IMR-90 (cell line): ENCODE measurements at regions not wholly inside any gene's neighbourhood (a gene's known extent, or its start where the extent isn't known, plus 50 kb on each side); places are given as distances from the start of the nearest gene placed in this dataset.
A peak's percentile ranks its signal among the peaks of the same experiment; 100 is the strongest.

Experiments used
- ATAC-seq: fragments of 200-7000 bp; cut with Tn5 transposase; 2 replicates; pipeline ENCODE4 v1.9.1; 2020; ENCODE audit warnings: low read depth, mild to moderate bottlenecking, moderate library complexity
- BruUV-seq: library from RNA; stranded (reverse); fragments of 400-500 nt; replicated peaks from 2 replicates; lab custom pipeline; 2021; lab: Mats Ljungman, UMichigan
- CTCF ChIA-PET: fragments of 300-600 bp; formaldehyde crosslinking; extraction: SDS; loops from one replicate; lab custom pipeline; 2021; ENCODE audit warnings: antibody characterized with exemption; lab: Yijun Ruan, JAX
- POLR2A ChIA-PET: fragments of 300-600 bp; sonication (Branson Sonifier 250); formaldehyde crosslinking; loops from one replicate; lab custom pipeline; 2022; ENCODE audit warnings: antibody characterized with exemption; ENCODE audit not compliant: unreplicated experiment; lab: Charles Lee
- DNase-seq: peaks from one replicate; pipeline ENCODE4 v3.0.0; 2013
- H2AFZ ChIP-seq: replicated peaks from 2 replicates; pipeline ENCODE3; 2013; ENCODE audit warnings: low read length, mild to moderate bottlenecking; ENCODE audit not compliant: poor library complexity
- H2AK5ac ChIP-seq: 2 replicates; pipeline ENCODE4 v1.6.1; 2013; ENCODE audit warnings: low read depth, low read length, inconsistent platforms
- H2AK9ac ChIP-seq: replicated peaks from 2 replicates; pipeline ENCODE3; 2013; ENCODE audit warnings: mild to moderate bottlenecking, low read depth, low read length, moderate library complexity; ENCODE audit not compliant: poor library complexity
- H2BK120ac ChIP-seq: 2 replicates; pipeline ENCODE4 v1.6.1; 2013; ENCODE audit warnings: low read depth, low read length, inconsistent platforms
- H2BK15ac ChIP-seq: 3 replicates; pipeline ENCODE4 v1.6.1; 2013; ENCODE audit warnings: low read depth, low read length, inconsistent platforms
- H2BK20ac ChIP-seq: 2 replicates; pipeline ENCODE4 v1.6.1; 2013; ENCODE audit warnings: low read depth, mild to moderate bottlenecking, inconsistent platforms, low read length, moderate library complexity
- H2BK5ac ChIP-seq: 2 replicates; pipeline ENCODE4 v1.6.1; 2013; ENCODE audit warnings: mild to moderate bottlenecking, low read depth, low read length, inconsistent platforms; ENCODE audit not compliant: poor library complexity, severe bottlenecking
- H3K14ac ChIP-seq: replicated peaks from 2 replicates; pipeline ENCODE4 v1.6.1; 2013; ENCODE audit warnings: low read depth, low read length, inconsistent platforms
- H3K18ac ChIP-seq: 2 replicates; pipeline ENCODE4 v1.6.1; 2013; ENCODE audit warnings: low read depth, low read length, control low read depth
- H3K23ac ChIP-seq: 2 replicates; pipeline ENCODE4 v1.6.1; 2013; ENCODE audit warnings: low read depth, low read length, inconsistent platforms
- H3K27ac ChIP-seq: 2 replicates; pipeline ENCODE4 v1.5.1; 2013; ENCODE audit warnings: mild to moderate bottlenecking, control low read depth, low read length; ENCODE audit not compliant: insufficient read depth
- H3K27me3 ChIP-seq: 2 replicates; pipeline ENCODE4 v1.6.1; 2013; ENCODE audit warnings: low read length; ENCODE audit not compliant: control insufficient read depth, insufficient read depth
- H3K36me3 ChIP-seq: 2 replicates; pipeline ENCODE4 v1.6.1; 2013; ENCODE audit warnings: low read length, mixed read lengths; ENCODE audit not compliant: control insufficient read depth, insufficient read depth
- H3K4ac ChIP-seq: 2 replicates; pipeline ENCODE4 v1.6.1; 2013; ENCODE audit warnings: low read depth, low read length, inconsistent platforms
- H3K4me1 ChIP-seq: 2 replicates; pipeline ENCODE4 v1.6.1; 2013; ENCODE audit warnings: low read length, mixed read lengths; ENCODE audit not compliant: control insufficient read depth, insufficient read depth
- H3K4me2 ChIP-seq: 2 replicates; pipeline ENCODE4 v1.6.1; 2013; ENCODE audit warnings: low read depth, mild to moderate bottlenecking, control low read depth, low read length, moderate library complexity
- H3K4me3 ChIP-seq: 2 replicates; pipeline ENCODE4 v1.5.1; 2013; ENCODE audit warnings: low read depth, mild to moderate bottlenecking, control low read depth, low read length, moderate library complexity; ENCODE audit not compliant: insufficient read depth
- H3K56ac ChIP-seq: 2 replicates; pipeline ENCODE4 v1.6.1; 2013; ENCODE audit warnings: low read length, inconsistent platforms; ENCODE audit not compliant: insufficient read depth; ENCODE audit errors: extremely low read depth
- H3K79me1 ChIP-seq, 2 experiments: 2 replicates each; pipeline ENCODE4 v1.6.1; 2013; ENCODE audit warnings: low read length in 2 of 2, inconsistent platforms in 1 of 2, low read depth in 1 of 2
- H3K9ac ChIP-seq: 2 replicates; pipeline ENCODE4 v1.6.1; 2013; ENCODE audit warnings: low read depth, low read length, control low read depth
- H3K9me1 ChIP-seq: 2 replicates; pipeline ENCODE4 v1.6.1; 2013; ENCODE audit warnings: low read length, inconsistent platforms; ENCODE audit not compliant: insufficient read depth
- H3K9me3 ChIP-seq: 2 replicates; pipeline ENCODE4 v1.6.1; 2013; ENCODE audit warnings: low read length; ENCODE audit not compliant: control insufficient read depth, insufficient read depth
- H4K20me1 ChIP-seq: 2 replicates; pipeline ENCODE4 v1.6.1; 2013; ENCODE audit warnings: low read length, inconsistent platforms; ENCODE audit not compliant: insufficient read depth
- H4K5ac ChIP-seq: 2 replicates; pipeline ENCODE4 v1.6.1; 2013; ENCODE audit warnings: mild to moderate bottlenecking, low read depth, low read length, control low read depth
- H4K8ac ChIP-seq, 2 experiments: 2 replicates each; pipeline ENCODE4 v1.6.1; 2013; ENCODE audit warnings: low read depth in 2 of 2, low read length in 2 of 2, control low read depth in 1 of 2, inconsistent platforms in 1 of 2
- H4K91ac ChIP-seq: 2 replicates; pipeline ENCODE4 v1.6.1; 2013; ENCODE audit warnings: low read depth, low read length, inconsistent platforms; ENCODE audit not compliant: insufficient read depth
- BHLHE40 ChIP-seq: fragments of 150-350 bp; IDR thresholded peaks from 2 replicates; pipeline ENCODE4 v1.6.1; 2016; ENCODE audit warnings: mild to moderate bottlenecking, low read depth, low read length
- CEBPB ChIP-seq: IDR thresholded peaks from 2 replicates; pipeline ENCODE4 v1.6.1; 2012; ENCODE audit warnings: low read depth, low read length, improper control_type of control experiment
- CHD1 ChIP-seq: IDR thresholded peaks from 2 replicates; pipeline ENCODE4 v1.6.1; 2012; ENCODE audit warnings: low read depth, low read length, improper control_type of control experiment
- CTCF ChIP-seq: conservative IDR thresholded peaks from 2 replicates; pipeline ENCODE4 v1.5.1; 2012; ENCODE audit warnings: mild to moderate bottlenecking, low read depth, low read length, improper control_type of control experiment
- ELK1 ChIP-seq: fragments of 150-350 bp; IDR thresholded peaks from 2 replicates; pipeline ENCODE4 v1.6.1; 2016; ENCODE audit warnings: low read depth, mild to moderate bottlenecking, low read length, moderate library complexity, borderline replicate concordance
- FOS ChIP-seq: fragments of 150-350 bp; IDR thresholded peaks from 2 replicates; pipeline ENCODE4 v1.6.1; 2016; ENCODE audit warnings: low read depth, low read length
- MAFK ChIP-seq: IDR thresholded peaks from 2 replicates; pipeline ENCODE4 v1.6.1; 2012; ENCODE audit warnings: low read depth, low read length, improper control_type of control experiment
- MAZ ChIP-seq: IDR thresholded peaks from 2 replicates; pipeline ENCODE4 v1.6.1; 2012; ENCODE audit warnings: low read depth, mild to moderate bottlenecking, low read length, improper control_type of control experiment, moderate library complexity, borderline replicate concordance
- MXI1 ChIP-seq: IDR thresholded peaks from 2 replicates; pipeline ENCODE4 v1.6.1; 2012; ENCODE audit warnings: low read depth, mild to moderate bottlenecking, low read length, moderate library complexity, borderline replicate concordance
- NFE2L2 ChIP-seq: fragments of 150-350 bp; IDR thresholded peaks from 2 replicates; pipeline ENCODE4 v1.6.1; 2016; ENCODE audit warnings: low read depth, mild to moderate bottlenecking, low read length
- POLR2A ChIP-seq: IDR thresholded peaks from 2 replicates; pipeline ENCODE4 v1.6.1; 2012; ENCODE audit warnings: mild to moderate bottlenecking, low read depth, low read length
- RAD21 ChIP-seq: IDR thresholded peaks from 2 replicates; pipeline ENCODE4 v1.6.1; 2012; ENCODE audit warnings: low read length, improper control_type of control experiment
- RCOR1 ChIP-seq: IDR thresholded peaks from 2 replicates; pipeline ENCODE4 v1.6.1; 2012; ENCODE audit warnings: mild to moderate bottlenecking, low read length, improper control_type of control experiment; ENCODE audit not compliant: insufficient replicate concordance
- RFX5 ChIP-seq: IDR thresholded peaks from 2 replicates; pipeline ENCODE4 v1.8.0; 2012; ENCODE audit warnings: low read depth, mild to moderate bottlenecking, low read length, moderate library complexity
- SMC3 ChIP-seq: fragments of 150-350 bp; IDR thresholded peaks from 2 replicates; pipeline ENCODE4 v1.6.1; 2016; ENCODE audit warnings: low read depth, mild to moderate bottlenecking, antibody characterized with exemption, low read length, moderate library complexity
- WGBS, 2 experiments: methylation state at CpG; one replicate each; pipeline versions ENCODE4 v1.1.5 to v1.1.7; 2013; ENCODE audit warnings: missing lambda C conversion rate in 2 of 2; ENCODE audit not compliant: insufficient read length in 1 of 2; ENCODE audit errors: extremely low coverage in 2 of 2; 5-methylcytosine and 5-hydroxymethylcytosine counted together
- dilution Hi-C: fragments of 300-500 bp; cut with HindIII; formaldehyde crosslinking; loops from one replicate; pipeline ENCODE4 v1.14.3; 2018; ENCODE audit warnings: low sequenced_read_pairs; ENCODE audit not compliant: unreplicated experiment
- in situ Hi-C: fragments of 300-500 bp; cut with MboI; formaldehyde crosslinking; loops from 3 replicates; pipeline ENCODE4 v1.14.3; 2019; ENCODE audit warnings: low sequenced_read_pairs, inconsistent platforms, mixed read lengths
- intact Hi-C: fragments of 100-400 bp; cut with micrococcal nuclease; formaldehyde crosslinking; loops from 2 replicates; pipeline ENCODE4 v1.10.0; 2022
- TF ChIP-seq, protein P1 (sequence below): fragments of 150-350 bp; IDR thresholded peaks from 2 replicates; pipeline ENCODE4 v1.6.1; 2017; ENCODE audit warnings: mild to moderate bottlenecking, antibody characterized with exemption, low read length, low read depth

- Histone ChIP-seq H2BK20ac (no peak overlapping the region), H3K18ac (no peak overlapping the region), H3K9me1 (no peaks in the 10 kb centered on the region), H4K91ac (no peak overlapping the region), H2BK120ac (no peak overlapping the region), H4K5ac (no peak overlapping the region), H2BK5ac (no peak overlapping the region), H3K36me3 (no peaks in the 10 kb centered on the region), H3K27ac (no peak overlapping the region), H3K79me1 (no peaks in the 10 kb centered on the region), H3K4me1 (no peaks in the 10 kb centered on the region), H3K9ac (no peak overlapping the region), H4K20me1 (no peaks in the 10 kb centered on the region), H3K27me3 (no peaks in the 10 kb centered on the region), H3K4ac (no peak overlapping the region), H2AFZ (peak overlapping the region; percentile 18), H3K14ac (no peak overlapping the region), H3K4me3 (no peak overlapping the region), H4K8ac (no peak overlapping the region), H2AK5ac (no peak overlapping the region), H3K23ac (no peak overlapping the region), H2BK15ac (no peak overlapping the region), H3K4me2 (no peak overlapping the region), H3K9me3 (no peaks in the 10 kb centered on the region), H2AK9ac (no peak overlapping the region), H3K56ac (no peak overlapping the region)
- TF ChIP-seq MXI1 (no peak), FOS (no peak), RAD21 (no peak), MAFK (no peak), MAZ (no peak), POLR2A (no peak), CEBPB (no peak), CHD1 (no peak), NFE2L2 (no peak), RCOR1 (no peak), SMC3 (no peak), ELK1 (no peak), BHLHE40 (no peak), CTCF (no peak), RFX5 (no peak)
- TF ChIP-seq, protein P1, sequence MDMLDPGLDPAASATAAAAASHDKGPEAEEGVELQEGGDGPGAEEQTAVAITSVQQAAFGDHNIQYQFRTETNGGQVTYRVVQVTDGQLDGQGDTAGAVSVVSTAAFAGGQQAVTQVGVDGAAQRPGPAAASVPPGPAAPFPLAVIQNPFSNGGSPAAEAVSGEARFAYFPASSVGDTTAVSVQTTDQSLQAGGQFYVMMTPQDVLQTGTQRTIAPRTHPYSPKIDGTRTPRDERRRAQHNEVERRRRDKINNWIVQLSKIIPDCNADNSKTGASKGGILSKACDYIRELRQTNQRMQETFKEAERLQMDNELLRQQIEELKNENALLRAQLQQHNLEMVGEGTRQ = no peak
- in situ Hi-C loops = no loop called here
- dilution Hi-C loops = no loop called here
- DNase-seq (no peak), ATAC-seq (no peak)
- WGBS, 2 experiments = 67% methylated on average over 1 of the region's 16 CpGs; no CpG with 5 or more reads in 1 of the 2 experiments
- CTCF ChIA-PET = no interaction called here
- BruUV-seq = no TSS peak
- intact Hi-C loops = no loop called here
- POLR2A ChIA-PET = no interaction called here
Measured at GRCh38 chr10:21166557-21167287, 269.6 kb upstream of the NEBL start.
